Mammary epithelial cell (primary cell): ENCODE measurements at regions not wholly inside any gene's neighbourhood (a gene's known extent, or its start where the extent isn't known, plus 50 kb on each side); places are given as distances from the start of the nearest gene placed in this dataset.

Experiments
- EZH2 ChIP-seq: IDR thresholded peaks from 2 replicates; pipeline ENCODE4 v1.6.1; 2012; ENCODE audit warnings: low read length, inconsistent platforms, borderline replicate concordance
- TF ChIP-seq, protein P1 (sequence below), 2 donors: IDR thresholded peaks in 1 of 2; conservative IDR thresholded peaks in 1 of 2; 2 replicates each; pipeline ENCODE4 v1.5.1; 2011 to 2012; ENCODE audit warnings: inconsistent platforms in 2 of 2, low read length in 2 of 2, mild to moderate bottlenecking in 2 of 2, control low read depth in 1 of 2, low read depth in 1 of 2; ENCODE audit not compliant: insufficient read depth in 1 of 2; ENCODE audit errors: extremely low read depth in 1 of 2

DNA sequence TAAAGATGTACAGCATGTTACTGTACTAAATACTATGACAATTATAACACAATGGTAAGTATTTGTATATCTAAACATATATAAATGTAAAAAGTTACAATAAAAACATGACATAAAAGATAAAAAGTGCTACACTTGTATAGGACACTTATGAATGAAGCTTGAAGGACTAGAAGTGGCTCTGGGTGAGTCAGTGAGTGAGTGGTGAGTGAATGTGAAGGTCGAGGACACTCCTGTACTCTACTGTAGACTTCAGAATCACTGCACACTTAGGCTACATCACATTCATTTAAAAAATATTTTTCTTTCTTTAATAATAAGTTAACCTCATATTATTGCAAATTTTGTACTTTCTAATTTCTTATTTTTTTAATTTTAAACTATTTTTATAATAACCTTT lies 1476.7 kb upstream of the CDH8 start:
- TF ChIP-seq, protein P1, sequence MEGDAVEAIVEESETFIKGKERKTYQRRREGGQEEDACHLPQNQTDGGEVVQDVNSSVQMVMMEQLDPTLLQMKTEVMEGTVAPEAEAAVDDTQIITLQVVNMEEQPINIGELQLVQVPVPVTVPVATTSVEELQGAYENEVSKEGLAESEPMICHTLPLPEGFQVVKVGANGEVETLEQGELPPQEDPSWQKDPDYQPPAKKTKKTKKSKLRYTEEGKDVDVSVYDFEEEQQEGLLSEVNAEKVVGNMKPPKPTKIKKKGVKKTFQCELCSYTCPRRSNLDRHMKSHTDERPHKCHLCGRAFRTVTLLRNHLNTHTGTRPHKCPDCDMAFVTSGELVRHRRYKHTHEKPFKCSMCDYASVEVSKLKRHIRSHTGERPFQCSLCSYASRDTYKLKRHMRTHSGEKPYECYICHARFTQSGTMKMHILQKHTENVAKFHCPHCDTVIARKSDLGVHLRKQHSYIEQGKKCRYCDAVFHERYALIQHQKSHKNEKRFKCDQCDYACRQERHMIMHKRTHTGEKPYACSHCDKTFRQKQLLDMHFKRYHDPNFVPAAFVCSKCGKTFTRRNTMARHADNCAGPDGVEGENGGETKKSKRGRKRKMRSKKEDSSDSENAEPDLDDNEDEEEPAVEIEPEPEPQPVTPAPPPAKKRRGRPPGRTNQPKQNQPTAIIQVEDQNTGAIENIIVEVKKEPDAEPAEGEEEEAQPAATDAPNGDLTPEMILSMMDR (conservative IDR thresholded peaks at IDR 0.05 in 1 of 2, IDR thresholded peaks at IDR 0.05 in 1 of 2; ENCODE audit: extremely low read depth in 1 of 2, insufficient read depth in 1 of 2, low read depth in 1 of 2, low read length in 2 of 2): no peak
- no peak for TF ChIP-seq EZH2
